Left lobe of liver (tissue), 2 donors: ENCODE measurements at regions not wholly inside any gene's neighbourhood (a gene's known extent, or its start where the extent isn't known, plus 50 kb on each side); places are given as distances from the start of the nearest gene placed in this dataset.
"Not testable (repeated sequence)": the region's sequence is repeated elsewhere in the genome, so short reads cannot be mapped to it uniquely, and the experiment has no call there.

Source experiments
- ATAC-seq: fragments of 200-7000 bp; cut with Tn5 transposase; one replicate; pipeline ENCODE4 v1.9.1; 2020; ENCODE audit warnings: mild to moderate bottlenecking, moderate library complexity
- DNase-seq: peaks from one replicate; pipeline ENCODE4 v3.0.0-alpha.2; 2020; ENCODE audit warnings: low spot score
- donor health status: DM: no; HTN: no; CAD: no; lungs with moderate emphysema.
- donor health status: DM: no; HTN: yes; CAD: no.

DNA sequence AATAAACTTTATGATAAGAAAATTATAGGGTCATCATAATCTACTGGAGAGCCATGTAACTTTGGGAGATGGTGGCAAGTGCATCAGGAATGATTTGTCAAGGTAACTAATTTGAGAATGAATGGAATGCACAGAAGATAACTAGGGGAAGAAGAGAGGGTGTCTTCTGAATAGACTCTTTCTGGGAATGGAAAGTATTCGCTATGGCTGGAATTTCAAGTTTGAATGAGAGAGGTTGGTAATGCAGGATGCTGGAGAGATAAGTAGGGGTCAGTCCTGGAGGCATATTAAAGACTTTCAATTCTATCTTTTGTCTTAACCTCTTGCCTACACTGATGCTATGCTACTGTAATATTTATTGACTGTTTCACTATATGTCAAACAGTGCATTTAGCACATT lies 714.2 kb downstream of the CETN3 start:
- ATAC-seq (no peak), DNase-seq (no peak)

DNA sequence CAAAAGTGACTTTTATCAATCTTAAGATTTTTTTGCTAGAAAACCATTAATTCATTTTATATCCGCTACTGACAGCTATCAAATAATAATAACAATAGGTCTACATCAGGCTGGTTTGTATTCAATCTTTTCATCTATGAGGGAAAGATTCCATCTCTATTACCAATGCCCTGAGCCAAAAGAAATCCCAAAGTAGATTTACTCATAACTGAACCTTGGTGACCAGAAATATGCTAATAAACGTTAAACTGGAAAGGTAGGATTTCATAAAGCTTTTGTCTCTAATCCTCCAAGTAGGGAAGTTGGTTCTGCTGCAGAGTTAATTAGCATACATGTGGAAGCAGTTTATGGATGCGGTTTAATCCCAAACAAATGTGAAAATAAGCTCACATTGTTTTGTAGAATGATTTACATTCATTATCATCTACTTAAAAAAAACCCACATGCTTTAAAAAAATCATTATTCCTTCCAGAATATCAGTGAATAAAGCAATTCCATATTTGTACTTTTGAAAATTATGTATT lies 715.5 kb downstream of the CETN3 start:
- ATAC-seq (no peak), DNase-seq (no peak)

DNA sequence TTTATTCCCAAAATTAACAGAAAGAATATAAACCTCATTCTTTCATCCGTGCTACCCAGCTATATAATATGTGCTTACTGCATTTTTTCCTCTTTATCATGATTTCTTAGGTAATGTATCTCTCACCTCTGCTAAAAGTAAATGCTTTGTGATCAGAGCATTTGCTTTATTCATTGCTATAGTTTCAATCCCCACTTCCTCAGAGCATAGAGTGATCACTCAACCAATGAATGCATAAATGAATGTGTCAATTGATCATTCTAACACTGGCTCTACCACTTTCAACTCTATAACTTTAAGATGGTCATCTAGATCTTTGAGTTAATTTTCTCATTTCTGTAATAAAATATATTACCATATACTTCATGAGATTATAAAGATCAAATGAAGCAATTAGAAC lies 719.2 kb downstream of the CETN3 start:
- ATAC-seq (no peak), DNase-seq (no peak)

DNA sequence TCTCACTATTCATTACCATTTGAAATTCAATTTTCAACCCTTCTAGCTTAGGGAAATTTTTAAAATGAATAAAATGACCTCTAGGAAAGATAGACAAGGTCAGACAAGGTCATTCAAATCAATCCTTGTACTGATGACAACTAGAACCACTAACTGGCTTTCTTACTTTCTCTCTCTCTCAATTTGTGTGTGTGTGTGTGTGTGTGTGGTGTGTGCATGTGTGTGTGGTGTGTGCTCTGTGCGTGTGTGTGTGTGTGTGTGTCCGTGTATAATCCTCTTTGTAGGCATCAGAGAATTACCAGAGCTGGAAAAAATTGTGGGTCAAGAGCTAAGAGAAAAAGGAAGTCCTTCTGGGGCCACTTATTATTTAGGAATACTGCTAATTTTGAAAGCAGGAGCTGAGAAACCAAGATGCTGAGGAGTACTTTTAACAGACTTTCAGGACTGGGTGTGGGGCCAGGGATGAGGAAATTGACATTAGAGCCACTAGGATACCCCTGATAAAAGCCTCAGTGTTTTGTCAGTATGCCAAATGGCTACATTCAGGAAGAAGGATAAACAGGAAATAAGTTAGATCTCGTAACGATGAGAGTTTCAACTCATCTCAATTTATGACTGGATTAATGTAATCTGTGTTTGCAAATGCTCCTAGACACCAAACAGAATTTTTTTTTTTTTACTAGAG lies 723.3 kb downstream of the CETN3 start:
- ATAC-seq (no peak), DNase-seq (no peak)

DNA sequence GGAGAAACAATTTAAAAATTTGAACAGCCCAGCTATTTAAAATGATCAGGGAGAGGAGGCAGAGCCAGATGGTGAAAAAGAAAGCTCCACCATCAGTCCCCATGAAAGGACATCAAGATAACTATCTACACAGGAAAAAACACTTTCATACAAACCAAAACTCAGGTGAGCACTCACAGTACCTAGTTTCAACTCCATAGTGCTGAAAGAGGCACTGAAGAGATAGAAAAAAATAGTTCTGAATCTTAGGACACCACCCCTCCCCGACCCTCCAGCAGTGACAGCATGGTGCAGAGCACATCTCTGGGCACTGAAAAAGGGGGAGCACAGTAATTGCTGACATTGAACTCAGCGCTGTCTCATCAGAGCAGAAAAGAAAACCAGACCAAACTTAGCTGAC lies 732.9 kb downstream of the CETN3 start:
- no peak for ATAC-seq
- no peak for DNase-seq

DNA sequence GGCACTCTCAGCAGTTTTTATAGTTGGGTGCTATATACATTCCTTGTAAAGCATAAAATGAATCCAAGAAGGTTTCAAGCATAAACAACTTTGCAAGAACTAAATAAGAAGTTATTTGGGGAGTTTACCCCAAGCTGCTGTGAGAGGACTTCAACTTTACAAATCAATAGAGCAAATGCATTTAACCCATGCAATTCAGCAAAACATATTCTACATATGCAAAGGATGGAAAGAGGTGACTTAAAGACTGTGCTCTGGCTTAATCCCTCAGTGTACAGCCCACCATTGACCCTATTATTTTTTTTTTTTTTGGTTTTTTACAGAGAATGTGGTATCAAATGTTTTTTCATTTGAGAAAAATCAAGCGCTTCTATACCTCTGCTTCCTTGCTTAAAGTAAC lies 736.5 kb downstream of the CETN3 start:
- DNase-seq: no peak
- no peak for ATAC-seq

DNA sequence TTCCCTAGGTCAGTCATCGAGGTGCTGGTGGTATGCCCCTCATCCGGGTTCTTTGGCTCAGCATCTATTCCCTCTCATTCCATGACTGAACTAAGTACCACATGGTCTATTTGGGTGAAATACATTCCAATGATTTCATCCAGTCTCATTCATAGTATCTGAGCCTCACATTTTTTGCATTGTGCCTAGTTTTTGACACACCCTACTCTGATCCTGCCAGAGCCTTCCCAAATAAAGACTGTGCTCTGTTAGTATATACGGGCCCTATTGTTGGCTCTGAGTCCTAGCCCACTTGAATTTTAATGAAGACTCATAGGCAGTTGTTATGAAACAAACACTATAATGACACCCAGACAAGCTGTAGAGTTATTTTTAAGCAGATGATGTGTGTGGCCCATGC lies 740.7 kb downstream of the CETN3 start:
- no peak for DNase-seq
- ATAC-seq: no peak

DNA sequence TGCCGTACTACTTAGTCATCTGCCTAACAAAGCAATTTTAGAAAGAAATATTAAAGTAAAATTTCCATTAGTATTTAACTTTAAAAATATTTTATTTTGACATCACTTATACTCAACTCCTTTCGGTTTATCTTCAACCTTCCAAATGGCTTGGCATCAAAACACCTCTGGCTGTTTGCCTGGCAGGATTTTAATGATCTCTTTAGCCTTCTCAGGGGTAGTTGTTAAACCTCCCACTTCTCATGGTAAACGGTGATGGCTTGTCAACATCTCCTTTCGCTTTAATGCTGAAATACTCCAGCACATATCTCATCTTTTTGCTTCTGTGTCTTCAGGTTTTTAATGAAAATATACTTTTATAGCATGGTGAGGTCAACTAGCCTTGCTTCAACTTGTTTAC lies 747.1 kb downstream of the CETN3 start:
- ATAC-seq (no peak), DNase-seq (no peak)

DNA sequence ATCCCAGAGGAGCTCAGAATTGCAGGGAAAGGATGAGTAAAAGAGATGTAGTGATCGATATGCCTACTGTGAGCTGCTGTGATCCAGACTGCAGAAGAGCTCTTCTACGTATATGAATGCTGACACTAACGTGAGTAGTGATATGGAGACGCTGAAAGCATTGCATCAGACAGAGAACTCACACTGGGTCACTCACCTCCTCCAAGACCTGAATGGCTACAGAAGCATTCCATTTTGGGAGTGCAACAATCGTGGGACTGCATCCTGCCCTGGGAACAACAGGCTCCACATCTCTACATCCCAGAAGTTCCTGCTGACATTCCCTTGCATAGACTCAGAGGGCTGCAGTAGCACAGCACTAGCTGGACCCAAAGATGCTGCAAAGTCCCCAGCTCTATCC lies 755.9 kb upstream of the MEF2C start:
- DNase-seq: no peak
- no peak for ATAC-seq

DNA sequence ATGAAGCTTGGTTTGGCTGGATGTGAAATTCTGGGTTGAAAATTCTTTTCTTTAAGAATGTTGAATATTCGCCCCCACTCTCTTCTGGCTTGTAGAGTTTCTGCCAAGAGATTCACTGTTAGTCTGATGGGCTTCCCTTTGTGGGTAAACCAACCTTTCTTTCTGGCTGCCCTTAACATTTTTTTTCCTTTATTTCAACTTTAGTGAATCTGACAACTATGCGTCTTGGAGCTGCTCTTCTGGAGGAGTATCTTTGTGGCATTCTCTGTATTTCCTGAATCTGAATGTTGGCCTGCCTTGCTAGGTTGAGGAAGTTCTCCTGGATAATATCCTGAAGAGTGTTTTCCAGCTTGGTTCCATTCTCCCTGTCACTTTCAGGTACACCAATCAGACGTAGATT lies 751.2 kb upstream of the MEF2C start:
- not testable (repeated sequence) for DNase-seq, ATAC-seq

DNA sequence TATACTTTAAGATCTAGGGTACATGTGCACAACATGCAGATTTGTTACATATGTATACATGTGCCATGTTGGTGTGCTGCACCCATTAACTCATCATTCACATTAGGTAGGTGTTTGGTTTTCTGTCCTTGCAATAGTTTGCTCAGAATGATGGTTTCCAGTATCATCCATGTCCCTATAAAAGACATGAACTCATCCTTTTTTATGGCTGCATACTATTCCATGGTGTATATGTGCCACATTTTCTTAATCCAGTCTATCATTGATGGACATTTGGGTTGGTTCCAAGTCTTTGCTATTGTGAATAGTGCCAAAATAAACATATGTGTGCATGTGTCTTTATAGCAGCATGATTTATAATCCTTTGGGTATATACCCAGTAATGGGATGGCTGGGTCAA lies 747.1 kb upstream of the MEF2C start:
- not testable (repeated sequence) for DNase-seq, ATAC-seq

DNA sequence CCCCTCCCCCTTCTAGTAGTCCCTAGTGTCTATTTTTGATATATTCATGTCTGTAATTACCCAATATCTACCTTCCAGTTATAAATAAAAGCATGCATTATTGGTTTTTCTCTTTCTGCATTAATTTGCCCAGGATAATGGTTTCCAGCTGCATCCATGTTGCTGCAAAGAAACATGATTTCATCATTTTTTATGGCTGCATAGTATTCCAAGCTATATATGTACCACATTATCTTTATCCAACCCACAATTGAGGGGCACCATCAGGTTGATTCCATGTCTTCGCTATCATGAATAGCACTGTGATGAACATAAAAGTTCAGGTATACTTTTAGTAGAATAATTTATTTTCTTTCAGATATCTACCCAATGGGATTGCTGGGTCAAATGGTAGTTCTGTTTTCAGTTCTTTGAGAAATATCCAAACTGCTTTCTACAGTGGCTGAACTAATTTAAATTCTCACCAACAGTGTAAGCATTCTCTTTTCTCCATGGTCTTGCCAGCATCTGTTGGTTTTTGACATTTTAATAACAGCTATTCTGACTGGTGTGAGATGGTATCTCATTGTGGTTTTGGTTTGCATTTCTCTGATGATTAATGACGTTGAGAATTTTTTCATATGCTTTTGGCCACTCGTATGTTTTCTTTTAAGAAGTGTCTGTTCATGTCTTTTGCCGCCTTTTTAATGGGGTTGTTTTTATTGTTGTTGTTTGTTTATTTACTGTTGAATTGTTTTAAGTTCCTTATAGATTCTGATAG lies 746.1 kb upstream of the MEF2C start:
- no peak for DNase-seq
- ATAC-seq: no peak

DNA sequence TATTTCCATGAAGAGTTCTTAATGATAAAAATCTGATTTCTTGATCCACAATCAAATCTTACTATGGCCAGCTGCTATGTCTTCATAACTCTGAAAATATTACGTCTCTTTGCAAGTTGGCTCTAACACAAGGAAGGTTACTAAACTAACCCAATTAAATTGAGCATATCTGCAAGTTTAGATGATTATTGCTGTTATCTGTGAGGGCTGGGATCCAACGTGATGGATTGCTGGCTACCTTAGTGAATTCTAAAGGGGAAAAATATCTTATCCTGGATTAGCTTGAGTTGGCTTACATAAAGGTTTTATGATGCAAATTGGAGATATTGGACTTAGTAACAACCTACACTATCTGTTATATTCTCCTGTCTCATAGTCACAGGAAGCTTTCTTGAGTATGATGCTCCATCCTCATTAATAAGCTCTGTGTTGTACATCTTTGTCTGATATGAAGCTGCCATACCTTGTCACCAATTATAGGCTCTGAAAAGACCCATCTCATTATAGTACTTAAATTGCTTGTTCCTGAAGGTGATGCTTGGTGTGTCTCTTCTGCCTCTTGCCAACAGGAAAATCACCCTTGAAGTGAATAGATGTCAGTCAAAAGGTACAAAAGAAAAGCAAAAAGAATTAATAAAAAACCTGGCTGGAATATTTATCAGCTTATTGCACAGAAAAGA lies 733.0 kb upstream of the MEF2C start:
- ATAC-seq (no peak), DNase-seq (no peak)

DNA sequence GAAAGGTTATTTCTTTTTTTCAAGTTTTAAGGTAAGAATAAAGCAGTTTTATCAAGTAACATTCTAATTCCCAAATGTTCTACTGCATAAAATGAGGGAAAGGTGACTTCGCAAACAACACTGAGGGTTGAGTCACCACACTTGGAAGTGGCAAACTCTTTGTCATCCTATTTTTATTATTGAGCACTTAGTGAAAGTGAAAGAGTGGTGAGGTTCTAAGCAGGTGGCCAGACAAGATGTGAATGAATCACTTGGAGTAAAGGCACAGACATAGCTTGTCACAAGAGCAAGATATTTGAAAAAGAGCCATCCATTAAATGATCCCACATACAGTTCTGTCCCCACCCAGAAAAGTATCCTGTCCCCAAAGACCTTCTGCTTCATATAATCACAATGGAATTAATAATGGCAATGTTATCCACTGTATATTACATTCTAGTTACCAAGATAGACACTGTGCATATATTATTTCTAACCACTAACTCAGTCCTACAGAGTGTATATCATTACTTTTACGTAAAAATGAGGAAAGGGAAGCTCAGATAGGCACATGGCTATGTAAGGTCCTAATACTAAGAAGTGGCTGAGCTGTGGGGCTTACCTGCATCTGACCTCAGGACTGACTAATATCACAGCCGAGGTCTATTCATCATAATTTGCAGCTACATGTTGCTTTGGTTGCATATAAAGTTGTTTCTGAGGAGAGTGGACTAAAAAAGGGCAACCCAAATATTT lies 730.4 kb upstream of the MEF2C start:
- DNase-seq: no peak
- no peak for ATAC-seq

DNA sequence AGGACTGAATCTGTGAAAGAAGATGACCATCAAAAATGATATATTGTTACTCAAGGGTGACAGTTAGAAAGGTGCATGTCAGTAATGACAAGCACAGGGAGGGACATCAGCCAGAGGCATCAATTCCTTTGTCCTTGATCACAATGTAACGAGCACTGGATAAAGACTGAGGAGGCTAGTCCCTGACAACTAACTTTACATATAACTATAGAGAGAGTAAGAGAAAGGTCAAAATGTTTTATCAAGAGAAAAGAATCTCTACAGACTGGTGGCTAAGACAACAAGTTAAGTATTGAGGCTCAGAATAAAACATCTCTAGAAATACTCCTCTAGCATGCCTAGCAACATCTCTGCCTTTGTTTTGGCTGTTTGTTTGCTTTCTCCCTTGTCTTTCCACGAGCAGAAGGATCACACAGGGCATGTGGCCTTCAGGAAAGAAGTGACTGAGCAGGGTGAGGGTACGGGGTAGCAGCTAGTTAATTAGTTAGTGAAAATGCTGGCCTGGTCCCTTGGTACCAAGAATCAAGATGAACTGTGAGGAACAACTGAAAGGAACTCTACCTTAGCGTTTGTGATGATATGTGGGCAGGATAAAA lies 724.1 kb upstream of the MEF2C start:
- ATAC-seq (no peak), DNase-seq (no peak)

DNA sequence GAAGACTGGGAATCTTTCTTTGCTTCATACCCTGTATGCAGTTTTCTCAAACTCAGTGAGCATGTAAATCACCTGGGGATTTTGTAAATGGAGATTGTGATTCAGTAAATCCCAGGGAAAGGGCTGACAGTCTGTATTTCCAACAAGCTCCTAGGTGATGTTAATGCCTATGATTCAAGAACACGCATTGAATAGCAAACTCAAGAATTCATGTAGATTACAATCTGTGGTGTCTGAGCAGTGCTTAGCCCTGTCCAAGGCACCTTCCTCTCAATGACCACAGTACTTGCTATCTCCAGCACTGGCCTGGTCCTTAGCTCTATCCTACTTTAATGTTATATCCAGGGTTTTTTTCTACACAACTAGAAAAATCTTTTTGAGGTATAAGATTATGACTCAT lies 721.4 kb upstream of the MEF2C start:
- no peak for DNase-seq
- ATAC-seq: no peak

DNA sequence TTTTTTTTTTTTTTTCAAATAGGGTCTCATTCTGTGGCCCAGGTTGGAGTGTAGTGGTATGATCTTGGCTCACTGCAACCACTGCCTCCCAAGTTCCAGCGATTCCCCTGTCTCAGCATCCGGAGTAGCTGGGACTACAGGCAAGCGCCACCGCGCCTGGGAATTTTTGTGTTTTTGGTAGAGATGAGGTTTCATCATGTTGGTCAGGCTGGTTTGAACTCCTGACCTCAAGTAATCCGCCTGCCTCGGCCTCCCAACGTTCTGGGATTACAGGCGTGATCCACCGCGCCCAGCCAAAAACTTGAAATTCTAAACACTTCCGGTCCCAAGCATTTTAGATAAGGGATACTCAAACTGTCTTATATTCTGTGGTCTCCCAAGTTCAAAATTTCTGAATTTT lies 718.9 kb upstream of the MEF2C start:
- ATAC-seq: no peak
- DNase-seq: no peak

DNA sequence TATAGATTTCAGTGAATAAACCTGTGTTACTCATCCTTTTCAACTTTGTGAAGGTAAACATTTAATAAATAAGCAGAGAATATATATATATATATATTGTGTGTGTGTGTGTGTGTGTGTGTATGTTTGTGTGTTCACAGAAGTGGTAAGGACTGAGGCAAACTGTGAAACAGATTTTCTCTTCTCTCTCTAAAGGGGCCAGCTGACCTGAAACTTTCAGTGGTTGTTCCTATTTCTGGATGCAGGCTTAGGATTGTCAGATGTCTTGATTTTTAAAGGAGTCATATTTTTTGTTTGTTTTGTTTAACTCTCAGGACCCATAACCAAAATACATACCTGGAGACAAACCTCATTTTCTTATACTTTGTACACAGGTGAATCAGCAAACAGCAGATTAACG lies 714.9 kb upstream of the MEF2C start:
- ATAC-seq (no peak), DNase-seq (no peak)

DNA sequence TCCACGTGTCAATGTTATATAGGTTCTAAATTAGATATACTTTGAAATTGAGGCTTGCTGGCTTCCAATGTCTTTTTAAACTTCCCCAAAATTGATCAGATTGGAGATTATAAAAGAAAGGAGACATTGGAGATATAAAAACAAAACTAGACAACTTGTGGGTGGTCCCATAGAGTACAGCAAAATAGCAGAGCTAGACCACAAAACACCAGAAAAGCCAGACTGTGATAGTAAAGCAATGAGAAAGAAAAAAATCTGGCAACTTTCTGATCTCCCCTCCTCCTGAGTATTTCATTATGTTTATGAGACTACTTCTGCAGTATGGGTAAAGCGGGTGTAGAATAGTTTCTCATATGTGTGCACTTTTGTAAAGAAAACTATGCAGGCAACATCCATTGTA lies 713.8 kb upstream of the MEF2C start:
- DNase-seq (no peak), ATAC-seq (no peak)

DNA sequence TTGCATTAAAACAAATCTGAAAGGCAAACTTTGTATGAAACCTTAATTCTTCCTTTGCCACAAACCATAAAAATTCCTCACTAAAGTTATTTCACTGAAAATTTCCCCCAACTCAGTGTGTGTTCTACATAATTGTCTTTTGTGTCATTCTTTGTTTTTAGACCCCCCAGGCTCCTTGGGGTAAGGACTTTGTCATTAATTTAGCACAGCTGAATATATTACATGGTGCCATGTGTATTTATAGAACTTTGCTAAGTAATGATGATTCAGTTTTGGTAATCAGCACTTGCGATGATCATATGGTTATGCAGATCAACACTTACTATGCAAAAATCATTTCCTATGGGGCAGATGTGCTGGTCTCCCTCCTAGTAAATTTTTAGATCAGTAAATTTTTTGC lies 712.1 kb upstream of the MEF2C start:
- DNase-seq: no peak
- no peak for ATAC-seq
